HG03558 (cell line): ENCODE measurements at regions not wholly inside any gene's neighbourhood (a gene's known extent, or its start where the extent isn't known, plus 50 kb on each side); places are given as distances from the start of the nearest gene placed in this dataset.
"Not testable (repeated sequence)": the region's sequence is repeated elsewhere in the genome, so short reads cannot be mapped to it uniquely, and the experiment has no call there.

Experiments
- ATAC-seq: cut with Tn5 transposase; IDR thresholded peaks from one replicate; pipeline ENCODE4 v1.9.1; 2021; ENCODE audit warnings: moderate number of reproducible peaks; ENCODE audit not compliant: unreplicated experiment; ENCODE audit errors: extremely low read depth

DNA sequence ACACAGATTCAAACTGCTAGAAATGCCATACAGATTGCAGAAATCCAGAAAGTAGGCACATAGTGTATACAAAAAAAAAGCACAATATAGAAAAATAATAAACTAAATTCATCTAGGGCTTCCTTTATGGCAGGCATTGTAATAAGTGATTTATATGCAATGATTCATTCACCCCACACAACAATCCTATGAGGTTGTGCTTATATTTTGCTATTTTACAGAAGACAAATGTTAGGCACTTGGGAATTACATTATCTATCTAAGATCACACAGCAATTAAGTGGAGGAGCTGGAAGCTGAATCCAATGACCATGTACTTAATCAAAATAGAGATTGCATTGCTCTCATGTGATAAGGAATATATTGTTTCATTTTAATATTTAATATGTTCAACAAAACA, 225.7 kb upstream of the KCNK2 start:
- ATAC-seq = no peak

GRCh38 chr1:214857716-214858115, 224.8 kb upstream of the KCNK2 start:
- ATAC-seq = no peak

- ATAC-seq = no peak
Measured at GRCh38 chr1:214859647-214860046, 222.9 kb upstream of the KCNK2 start.

GRCh38 chr1:214861615-214862014, 220.9 kb upstream of the KCNK2 start:
- no peak for ATAC-seq

DNA sequence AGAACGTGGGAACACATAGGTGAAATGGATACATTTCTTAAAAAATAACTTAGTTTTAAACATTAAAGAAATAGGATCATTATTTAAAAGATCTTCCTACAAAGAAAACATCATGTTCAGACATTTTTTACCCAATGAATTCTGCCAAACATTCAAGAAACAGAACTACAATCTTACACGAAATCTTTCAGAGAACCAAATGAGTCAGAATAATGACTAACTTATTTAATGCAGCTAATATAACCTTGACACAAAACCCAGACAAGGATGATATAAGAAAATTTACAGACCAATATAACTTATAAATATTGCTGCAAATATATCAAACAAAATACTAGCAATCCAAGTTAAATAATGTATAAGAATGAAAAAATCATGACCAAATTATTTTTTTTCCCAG, 220.1 kb upstream of the KCNK2 start:
- no peak for ATAC-seq

DNA sequence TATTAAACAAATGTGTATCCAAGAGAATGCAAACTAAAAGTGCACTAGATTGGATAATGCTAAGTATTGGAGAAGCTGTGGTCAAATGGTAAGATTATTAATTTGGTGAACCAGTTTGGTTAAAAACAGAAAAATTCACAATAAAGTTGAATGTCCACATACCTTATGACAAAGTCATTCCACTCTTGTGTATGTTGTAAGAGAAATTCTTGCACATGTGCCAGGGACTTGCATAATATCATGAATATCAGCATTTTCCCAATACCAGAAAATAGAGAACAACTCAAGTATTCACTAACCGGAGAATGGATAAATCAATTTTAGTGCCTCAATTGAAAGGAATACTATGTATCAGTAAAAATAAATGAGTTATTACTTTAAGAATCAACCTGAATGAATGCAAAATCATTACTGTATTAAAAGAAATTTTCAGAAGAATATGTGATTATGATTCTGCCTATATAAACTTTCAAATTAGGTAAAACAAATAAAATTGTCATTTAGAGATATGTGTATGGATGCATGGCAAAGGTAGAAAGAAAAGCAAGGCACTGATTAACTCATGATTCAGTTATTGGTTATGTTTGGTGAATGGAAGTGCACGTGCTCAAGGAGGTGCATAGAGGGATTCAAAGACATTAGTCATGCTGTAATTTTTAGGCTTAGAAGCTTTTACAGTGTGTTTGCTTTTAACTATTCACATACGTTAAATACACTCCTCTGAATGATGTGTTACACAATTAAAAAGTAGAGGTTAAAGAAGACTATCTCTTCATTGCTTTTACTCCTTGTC, 217.4 kb upstream of the KCNK2 start:
- ATAC-seq = no peak

DNA sequence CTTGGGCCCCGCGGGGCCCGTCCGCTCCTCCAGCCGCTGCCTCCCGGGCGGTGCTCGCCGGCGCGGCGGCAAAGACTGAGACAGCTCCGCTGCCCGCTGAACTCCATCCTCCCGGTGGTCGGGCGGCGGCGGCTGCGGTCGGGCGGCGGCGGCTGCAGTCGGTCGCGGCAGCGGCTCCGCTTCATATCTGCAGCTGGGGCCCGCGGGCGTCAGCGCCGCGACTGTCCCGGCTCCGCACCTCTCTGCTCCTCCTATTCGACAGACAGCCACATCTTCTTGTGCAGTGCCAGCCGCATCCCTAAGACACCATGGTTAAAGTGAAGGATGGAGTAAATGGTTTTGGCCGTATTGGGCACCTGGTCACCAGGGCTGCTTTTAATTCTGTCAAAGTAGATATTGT, 212.1 kb upstream of the KCNK2 start:
- not testable (repeated sequence) for ATAC-seq

- no peak for ATAC-seq
Measured at GRCh38 chr1:214880956-214881355, 201.6 kb upstream of the KCNK2 start.

DNA sequence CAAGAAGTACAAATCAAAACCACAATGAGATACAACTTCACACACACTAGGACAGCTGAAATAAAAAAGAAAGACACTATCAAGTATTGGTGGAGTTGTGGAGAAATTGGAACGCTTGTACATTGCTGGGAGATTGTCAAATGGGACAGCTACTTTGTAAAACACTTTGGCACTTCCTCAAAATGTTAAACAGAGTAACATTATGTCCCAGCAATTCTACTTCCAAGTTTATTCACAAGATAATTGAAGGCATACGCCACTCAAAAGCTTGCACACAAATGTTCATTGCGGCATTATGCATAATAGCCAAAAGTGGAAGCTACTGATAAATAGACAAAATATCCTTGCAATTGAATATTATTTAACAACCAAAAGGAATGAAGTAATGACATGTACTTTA, 199.9 kb upstream of the KCNK2 start:
- no peak for ATAC-seq

DNA sequence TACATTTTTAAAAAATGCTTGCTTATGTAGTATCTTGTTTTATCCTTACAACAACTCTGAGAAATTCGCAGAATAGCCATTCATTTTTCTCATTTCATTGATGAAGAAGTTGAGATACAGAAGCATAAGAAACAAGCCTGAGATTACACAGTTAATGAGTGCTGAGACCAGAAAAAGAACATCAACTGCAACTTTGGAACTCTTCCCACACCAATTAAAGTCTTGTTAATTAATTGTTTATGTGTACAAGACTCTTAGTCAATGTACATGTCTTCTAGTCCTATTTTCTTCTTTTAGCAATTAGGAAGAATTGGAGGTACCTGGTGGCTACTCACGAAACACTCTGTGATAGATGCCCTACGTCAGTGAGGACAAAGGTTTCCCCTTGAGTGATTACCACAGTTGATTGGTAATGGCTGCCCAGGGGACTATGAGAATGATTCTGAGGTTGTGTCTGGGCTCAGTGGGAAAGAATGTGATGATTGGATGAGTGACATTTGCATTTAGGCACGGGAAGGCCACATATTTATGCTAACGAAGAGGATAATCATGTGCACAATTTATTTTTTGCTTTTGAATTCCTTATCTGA, 187.4 kb upstream of the KCNK2 start:
- no peak for ATAC-seq

GRCh38 chr1:214896921-214897320, 185.6 kb upstream of the KCNK2 start:
- no peak for ATAC-seq

- no peak for ATAC-seq
Measured at GRCh38 chr1:214897581-214897980, 185.0 kb upstream of the KCNK2 start.

- no peak for ATAC-seq
Measured at GRCh38 chr1:214898161-214898560, 184.4 kb upstream of the KCNK2 start.

- ATAC-seq = no peak
Measured at GRCh38 chr1:214898718-214899117, 183.8 kb upstream of the KCNK2 start.

GRCh38 chr1:214899908-214900460, 182.6 kb upstream of the KCNK2 start:
- no peak for ATAC-seq

DNA sequence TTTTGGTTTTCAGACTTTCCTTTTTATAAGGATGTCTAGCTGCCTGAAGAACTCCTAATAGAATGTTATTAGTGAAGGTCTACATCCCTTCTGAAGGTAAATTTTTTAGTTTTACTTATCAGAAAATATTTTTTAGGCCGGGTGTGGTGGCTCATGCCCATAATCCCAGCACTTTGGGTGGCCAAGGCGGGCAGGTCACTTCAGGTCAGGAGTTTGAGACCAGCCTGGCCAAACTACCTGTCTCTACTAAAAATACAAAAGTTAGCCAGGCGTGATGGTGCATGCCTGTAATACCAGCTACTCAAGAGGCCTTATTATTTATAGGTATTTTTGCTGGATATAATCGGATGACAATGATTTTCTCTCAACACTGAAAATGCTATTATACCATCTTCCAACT, 181.9 kb upstream of the KCNK2 start:
- no peak for ATAC-seq

- ATAC-seq = no peak
Measured at GRCh38 chr1:214901718-214902117, 180.8 kb upstream of the KCNK2 start.

GRCh38 chr1:214902636-214903320, 179.8 kb upstream of the KCNK2 start:
- ATAC-seq = no peak

GRCh38 chr1:214912127-214912526, 170.4 kb upstream of the KCNK2 start:
- ATAC-seq = no peak

- no peak for ATAC-seq
Measured at GRCh38 chr1:214913966-214914365, 168.6 kb upstream of the KCNK2 start.

DNA sequence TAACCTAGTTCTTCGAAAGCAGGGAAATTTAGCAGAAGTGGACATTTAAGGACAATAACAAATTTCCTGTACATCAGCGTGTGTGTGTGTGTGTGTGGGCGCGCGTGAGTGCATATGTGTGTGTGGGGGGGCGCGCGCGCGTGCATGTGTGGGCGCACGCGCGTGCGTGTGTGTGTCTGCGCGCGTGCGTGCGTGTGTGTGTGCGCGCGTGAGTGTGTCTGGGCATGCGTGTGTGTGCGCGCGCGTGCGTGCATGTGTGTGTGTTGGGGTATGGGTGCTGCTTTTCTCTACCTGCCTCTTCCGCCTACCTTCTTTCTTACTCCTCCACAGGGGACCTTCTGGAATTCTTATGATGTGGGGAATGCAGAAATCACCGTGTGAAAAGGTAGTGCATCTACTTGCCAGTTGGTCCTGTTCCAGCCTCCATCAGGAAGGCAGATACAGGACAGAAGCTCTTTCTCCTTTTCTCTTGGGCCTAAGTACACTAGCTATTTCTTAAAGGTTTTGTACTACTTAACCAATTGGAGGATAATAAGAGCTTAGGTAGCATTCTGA, 165.4 kb upstream of the KCNK2 start:
- no peak for ATAC-seq
